Muscle of arm (tissue), 1 donor: ENCODE measurements at regions not wholly inside any gene's neighbourhood (a gene's known extent, or its start where the extent isn't known, plus 50 kb on each side); places are given as distances from the start of the nearest gene placed in this dataset.
"Not testable (repeated sequence)": the region's sequence is repeated elsewhere in the genome, so short reads cannot be mapped to it uniquely, and the experiment has no call there.

ENCODE experiments used
- DNase-seq: peaks from one replicate; pipeline ENCODE4 v3.0.0-alpha.2; 2013

GRCh38 chr5:96101358-96102089, 139.9 kb upstream of the ELL2 start:
- DNase-seq, result no peak

DNA sequence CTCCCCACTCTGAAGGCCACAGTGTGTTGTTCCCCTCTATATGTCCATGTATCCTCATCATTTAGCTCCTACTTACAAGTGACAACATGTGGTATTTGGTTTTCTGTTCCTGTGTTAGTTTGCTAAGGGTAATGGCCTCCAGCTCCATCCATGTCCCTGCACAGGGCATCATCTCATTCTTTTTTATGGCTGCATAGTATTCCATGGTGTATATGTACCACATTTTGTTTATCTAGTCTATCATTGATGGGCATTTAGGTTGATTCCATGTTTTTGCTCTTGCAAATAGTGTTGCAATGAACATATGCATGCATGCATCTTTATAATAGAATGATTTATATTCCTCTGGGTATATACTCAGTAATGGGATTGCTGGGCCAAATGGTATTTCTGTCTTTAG, 135.8 kb upstream of the ELL2 start:
- DNase-seq, result not testable (repeated sequence)

GRCh38 chr5:96096724-96097123, 135.1 kb upstream of the ELL2 start:
- no peak for DNase-seq

DNA sequence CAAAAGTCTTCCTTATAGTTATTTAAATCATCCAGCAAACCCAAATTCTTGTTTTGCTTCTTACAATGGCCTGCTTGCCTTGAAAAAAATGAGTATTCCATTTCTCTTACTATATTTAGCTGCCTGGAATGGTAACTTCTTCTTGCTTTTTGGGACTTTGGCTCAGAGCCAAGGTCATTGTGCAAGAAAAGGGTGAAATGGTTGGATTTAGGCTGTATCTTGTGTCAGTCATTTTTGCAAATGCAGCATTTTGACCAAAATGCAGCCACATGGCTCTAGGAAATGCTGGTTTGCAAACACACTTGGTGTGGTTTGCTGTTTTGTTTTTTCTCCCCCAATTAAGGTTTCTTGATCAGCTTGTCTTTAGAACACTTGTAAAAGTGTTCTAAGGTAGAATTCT, 133.3 kb upstream of the ELL2 start:
- no peak for DNase-seq

DNA sequence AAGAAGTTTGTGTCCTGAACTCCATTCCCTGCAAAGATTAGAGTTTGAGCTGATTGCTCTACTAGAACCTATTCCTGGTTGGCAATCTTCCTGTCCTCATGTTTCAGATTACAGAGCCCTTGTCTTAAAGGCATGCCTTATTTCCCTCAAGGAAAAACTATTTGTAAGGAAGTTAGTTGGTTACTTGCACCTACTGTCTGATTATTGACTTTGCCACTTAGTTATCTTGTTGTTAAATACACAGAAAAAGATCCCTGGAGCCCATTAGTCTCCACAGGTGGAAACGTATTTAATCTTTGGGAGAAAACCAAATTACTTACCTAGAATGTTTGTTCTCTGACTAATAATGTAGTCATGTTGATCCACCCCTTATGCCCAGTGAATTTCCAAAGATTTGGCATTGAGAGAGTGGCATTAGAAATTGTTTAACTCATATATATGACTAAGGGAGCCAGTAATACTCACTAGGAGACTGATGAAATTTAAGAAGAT, 132.3 kb upstream of the ELL2 start:
- no peak for DNase-seq

GRCh38 chr5:96093340-96093739, 131.7 kb upstream of the ELL2 start:
- DNase-seq, result no peak

- DNase-seq, result no peak
Measured at GRCh38 chr5:96091874-96092273, 130.2 kb upstream of the ELL2 start.

DNA sequence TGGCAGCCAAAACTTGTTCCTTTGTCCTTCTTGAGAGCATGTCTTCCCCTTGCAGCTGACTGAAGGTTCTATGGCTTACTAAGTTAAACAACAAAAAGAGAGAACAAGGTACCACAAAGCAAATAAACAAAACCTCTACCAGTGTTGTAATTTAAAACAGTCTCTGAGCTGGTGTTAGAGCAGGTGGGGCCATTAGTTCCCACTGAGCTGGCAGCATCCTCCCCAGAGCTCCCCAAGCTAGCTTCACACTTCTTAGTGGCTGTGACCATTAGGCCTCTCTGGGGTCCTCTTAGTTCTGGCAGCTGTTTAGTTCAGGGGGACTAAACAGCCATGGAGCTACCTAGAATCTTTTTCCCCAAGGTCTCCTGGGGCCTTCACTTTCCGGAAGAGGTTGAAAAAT, 128.6 kb upstream of the ELL2 start:
- no peak for DNase-seq

GRCh38 chr5:96088706-96089498, 127.3 kb upstream of the ELL2 start:
- DNase-seq, result no peak

- DNase-seq, result no peak
Measured at GRCh38 chr5:96087939-96088338, 126.3 kb upstream of the ELL2 start.

DNA sequence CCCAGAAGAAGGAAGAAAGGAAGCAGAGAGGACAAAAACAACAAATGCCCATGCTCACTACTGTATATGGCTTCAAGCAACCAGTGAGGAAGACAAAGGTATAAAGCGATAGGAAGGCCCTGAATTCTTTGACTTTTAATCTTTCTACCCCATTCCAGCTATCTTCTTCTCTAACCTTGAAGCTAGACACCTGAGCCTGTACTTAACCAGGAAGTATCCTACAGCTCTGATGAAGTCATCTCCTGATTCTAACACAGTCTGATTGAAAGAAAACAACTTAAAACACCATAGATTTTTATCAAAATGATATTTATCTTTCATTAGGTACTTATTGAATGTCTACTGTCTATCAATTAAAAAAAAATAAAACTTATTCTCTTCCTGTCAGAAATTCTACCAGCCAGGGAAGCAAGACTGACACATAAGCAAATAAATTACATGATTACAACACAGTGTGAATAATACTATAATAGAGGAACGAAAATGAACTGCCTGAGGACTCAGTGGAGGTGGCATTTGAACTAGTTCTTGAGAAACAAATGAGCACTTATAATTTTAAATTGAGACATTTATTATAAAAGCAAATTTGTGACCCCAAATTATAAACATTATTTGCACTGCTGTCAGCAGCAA, 123.3 kb upstream of the ELL2 start:
- no peak for DNase-seq

GRCh38 chr5:96083361-96083881, 121.8 kb upstream of the ELL2 start:
- DNase-seq, result no peak

- no peak for DNase-seq
Measured at GRCh38 chr5:96081276-96081858, 119.7 kb upstream of the ELL2 start.

DNA sequence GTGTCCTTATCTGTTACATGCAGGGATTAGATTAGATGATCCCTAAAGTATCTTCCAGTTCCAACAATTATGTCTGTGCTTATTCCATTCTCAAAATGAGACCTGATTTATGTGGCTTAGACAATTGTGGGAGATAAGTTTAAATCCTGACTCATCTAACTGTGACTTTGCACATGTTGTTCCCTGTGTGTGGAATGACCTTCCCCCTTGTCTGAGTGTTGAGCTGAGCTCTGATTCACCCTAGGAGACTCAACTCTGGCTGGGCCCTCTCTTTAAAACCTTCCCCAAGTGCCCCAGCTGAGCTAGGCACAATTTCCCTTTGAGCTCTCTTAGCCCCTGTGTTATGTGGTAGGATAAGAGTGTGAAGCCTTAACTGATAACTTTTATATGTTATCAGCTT, 118.9 kb upstream of the ELL2 start:
- no peak for DNase-seq

DNA sequence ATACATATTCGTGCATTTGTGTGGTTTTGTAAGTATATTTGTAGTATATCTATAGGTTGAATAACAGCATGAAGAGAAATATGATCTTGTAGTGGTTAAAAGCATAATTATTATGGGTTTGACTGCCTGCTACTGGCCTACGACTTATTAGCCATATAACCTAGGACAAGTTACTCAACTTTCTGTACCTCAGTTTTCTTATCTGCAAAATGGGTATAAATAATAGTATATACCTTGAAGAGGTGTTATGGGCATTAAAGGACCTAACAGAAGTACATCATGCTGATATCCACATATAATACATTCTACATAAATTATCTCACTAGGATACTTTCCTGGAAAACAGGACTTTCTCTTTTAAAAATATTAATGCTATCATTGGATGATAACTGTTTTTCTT, 118.3 kb upstream of the ELL2 start:
- no peak for DNase-seq

- DNase-seq, result no peak
Measured at GRCh38 chr5:96079075-96079474, 117.4 kb upstream of the ELL2 start.

DNA sequence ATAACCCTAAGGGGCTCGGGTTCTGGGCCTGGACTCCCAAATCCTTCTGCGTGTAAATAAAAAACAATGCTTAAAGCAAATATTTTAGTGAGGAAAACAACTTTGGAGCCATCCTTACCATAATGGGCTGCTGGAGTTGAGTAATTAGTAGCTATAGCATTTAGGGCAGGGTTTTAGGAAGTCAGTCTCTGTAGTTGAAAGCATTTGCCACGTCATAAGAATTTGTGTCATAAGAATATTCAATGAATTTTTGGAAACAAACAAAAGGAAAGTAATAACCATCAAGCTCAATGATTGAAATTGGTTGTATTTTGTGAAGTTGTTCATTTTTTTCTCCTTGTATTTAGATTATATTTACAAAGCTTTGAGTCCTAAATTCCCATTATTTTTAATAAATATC, 114.8 kb upstream of the ELL2 start:
- DNase-seq, result no peak

DNA sequence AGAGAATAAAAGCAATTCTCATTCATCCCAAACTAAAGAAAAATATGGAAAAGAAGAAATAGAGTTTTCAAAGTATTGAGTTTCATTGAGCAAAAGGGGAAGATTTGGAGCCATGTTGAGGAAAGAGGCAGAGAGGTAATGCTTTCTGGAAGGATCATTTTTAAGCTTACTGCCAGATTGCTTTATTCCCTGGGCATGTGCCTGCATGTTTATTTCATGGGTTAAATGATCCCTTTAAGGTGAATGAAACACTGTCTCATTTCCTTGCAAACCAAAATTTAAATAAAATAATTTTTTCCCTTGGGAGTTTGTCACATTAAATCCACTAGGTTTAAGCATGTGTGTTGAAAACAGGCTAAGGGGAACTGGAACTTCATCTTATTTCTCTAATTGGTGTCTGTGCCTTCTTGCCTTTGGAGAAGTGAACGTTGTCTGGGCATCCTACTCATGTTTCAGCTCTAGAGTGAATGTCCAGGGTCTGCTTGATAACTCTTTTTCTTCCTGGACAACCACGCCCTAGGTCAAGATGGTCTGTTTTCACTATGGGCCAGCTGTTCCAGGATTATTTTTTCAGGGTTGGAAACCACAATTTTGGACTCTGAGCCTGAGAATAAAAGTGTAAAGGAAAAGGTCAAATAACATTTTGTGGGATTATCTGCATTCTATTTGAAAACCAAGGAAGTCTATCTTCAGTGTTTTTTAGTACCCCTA, 114.1 kb upstream of the ELL2 start:
- no peak for DNase-seq

GRCh38 chr5:96074870-96075269, 113.2 kb upstream of the ELL2 start:
- no peak for DNase-seq

- DNase-seq, result no peak
Measured at GRCh38 chr5:96074460-96074859, 112.8 kb upstream of the ELL2 start.

- DNase-seq, result no peak
Measured at GRCh38 chr5:96072791-96073165, 111.1 kb upstream of the ELL2 start.
